ENCODE measurements at regions not wholly inside any gene's neighbourhood (a gene's known extent, or its start where the extent isn't known, plus 50 kb on each side); places are given as distances from the start of the nearest gene placed in this dataset.

GRCh38 chr5:53782620-53783019 is 222.2 kb downstream of the NDUFS4 start:
- TF ChIP-seq CTCF (IDR thresholded peaks at IDR 0.05 in 8 of 11, conservative IDR thresholded peaks at IDR 0.05 in 3 of 11), result no peak
- no peak for TF ChIP-seq POLR2A (IDR thresholded peaks at IDR 0.05)
- TF ChIP-seq POLR2AphosphoS5 (IDR thresholded peaks at IDR 0.05), result no peak
